Right atrium auricular region (tissue), 2 donors: ENCODE measurements at regions not wholly inside any gene's neighbourhood (a gene's known extent, or its start where the extent isn't known, plus 50 kb on each side); places are given as distances from the start of the nearest gene placed in this dataset.

Source experiments
- DNase-seq: peaks from one replicate; pipeline ENCODE4 v3.0.0-alpha.2; 2019; ENCODE audit warnings: low spot score
- H3K27ac ChIP-seq, 2 donors: fragments of 200-600 bp; sonication (generic); 1 replicate in 1 of 2; 2 replicates in 1 of 2; pipeline ENCODE4 v1.5.1; 2016 to 2019
- H3K27me3 ChIP-seq, 2 donors: fragments of 200-600 bp; sonication (generic); one replicate each; pipeline versions ENCODE4 v1.5.1 to v1.6.0; 2017 to 2019
- H3K36me3 ChIP-seq: fragments of 200-600 bp; sonication (generic); one replicate; pipeline ENCODE4 v1.5.1; 2016
- H3K4me1 ChIP-seq, 2 donors: fragments of 200-600 bp; sonication (generic); one replicate each; pipeline versions ENCODE4 v1.5.1 to v1.6.0; 2017 to 2019
- H3K4me3 ChIP-seq, 2 donors: fragments of 200-600 bp; sonication (generic); 1 replicate in 1 of 2; 2 replicates in 1 of 2; pipeline ENCODE4 v1.5.1; 2017 to 2019; ENCODE audit warnings: mild to moderate bottlenecking in 1 of 2, moderate library complexity in 1 of 2
- H3K9me3 ChIP-seq, 2 donors: fragments of 200-600 bp; sonication (generic); one replicate each; pipeline ENCODE4 v1.5.1; 2019
- CTCF ChIP-seq, 2 donors: fragments of 200-600 bp; sonication (generic); IDR thresholded peaks; one replicate each; pipeline ENCODE4 v1.5.1; 2019; ENCODE audit warnings: antibody characterized with exemption in 2 of 2

- no peaks in the 10 kb centered on the region for H3K36me3 ChIP-seq
- no peak for TF ChIP-seq CTCF (IDR thresholded peaks at IDR 0.05)
- no peaks in the 10 kb centered on the region for H3K9me3 ChIP-seq
- no peak overlapping the region for H3K4me3 ChIP-seq
- H3K27ac ChIP-seq: no peak overlapping the region
- no peak for DNase-seq
- H3K4me1 ChIP-seq: no peaks in the 10 kb centered on the region
- no peaks in the 10 kb centered on the region for H3K27me3 ChIP-seq
Measured at GRCh38 chr3:106930086-106930485, 447.2 kb upstream of the CCDC54 start.

- H3K4me1 ChIP-seq: no peaks in the 10 kb centered on the region
- no peaks in the 10 kb centered on the region for H3K9me3 ChIP-seq
- DNase-seq: no peak
- no peaks in the 10 kb centered on the region for H3K27me3 ChIP-seq
- no peaks in the 10 kb centered on the region for H3K36me3 ChIP-seq
- no peak overlapping the region for H3K4me3 ChIP-seq
- TF ChIP-seq CTCF (IDR thresholded peaks at IDR 0.05): no peak
- no peak overlapping the region for H3K27ac ChIP-seq
Measured at GRCh38 chr3:106931904-106932303, 445.3 kb upstream of the CCDC54 start.

- H3K27me3 ChIP-seq: no peaks in the 10 kb centered on the region
- no peak for DNase-seq
- no peak overlapping the region for H3K4me3 ChIP-seq
- no peaks in the 10 kb centered on the region for H3K4me1 ChIP-seq
- no peaks in the 10 kb centered on the region for H3K9me3 ChIP-seq
- no peak for TF ChIP-seq CTCF (IDR thresholded peaks at IDR 0.05)
- H3K36me3 ChIP-seq: no peaks in the 10 kb centered on the region
- H3K27ac ChIP-seq: no peak overlapping the region
Measured at GRCh38 chr3:106936337-106936736, 440.9 kb upstream of the CCDC54 start.

GRCh38 chr3:106942051-106942450 is 435.2 kb upstream of the CCDC54 start:
- Histone ChIP-seq H3K36me3 (no peaks in the 10 kb centered on the region), H3K4me1 (no peaks in the 10 kb centered on the region), H3K9me3 (no peaks in the 10 kb centered on the region), H3K4me3 (no peak overlapping the region), H3K27ac (no peak overlapping the region), H3K27me3 (no peaks in the 10 kb centered on the region)
- DNase-seq: no peak
- no peak for TF ChIP-seq CTCF (IDR thresholded peaks at IDR 0.05)

- no peaks in the 10 kb centered on the region for H3K9me3 ChIP-seq
- TF ChIP-seq CTCF (IDR thresholded peaks at IDR 0.05): no peak
- no peak overlapping the region for H3K27ac ChIP-seq
- H3K36me3 ChIP-seq: no peaks in the 10 kb centered on the region
- H3K4me3 ChIP-seq: no peak overlapping the region
- no peaks in the 10 kb centered on the region for H3K4me1 ChIP-seq
- DNase-seq: no peak
- no peaks in the 10 kb centered on the region for H3K27me3 ChIP-seq
Measured at GRCh38 chr3:106943071-106943470, 434.2 kb upstream of the CCDC54 start.

- Histone ChIP-seq H3K4me3 (no peak overlapping the region), H3K27me3 (no peaks in the 10 kb centered on the region), H3K9me3 (no peaks in the 10 kb centered on the region), H3K36me3 (no peaks in the 10 kb centered on the region), H3K4me1 (no peaks in the 10 kb centered on the region), H3K27ac (no peak overlapping the region)
- no peak for TF ChIP-seq CTCF (IDR thresholded peaks at IDR 0.05)
- DNase-seq: no peak
Measured at GRCh38 chr3:106945435-106945834, 431.8 kb upstream of the CCDC54 start.
